DMS114 treated with DMSO at 0.1 percent for 48 hours (cell line): ENCODE measurements at regions not wholly inside any gene's neighbourhood (a gene's known extent, or its start where the extent isn't known, plus 50 kb on each side); places are given as distances from the start of the nearest gene placed in this dataset.

Experiments
- DNase-seq: peaks from one replicate; lab custom pipeline; 2025; ENCODE audit not compliant: unreplicated experiment; lab: John Stamatoyannopoulos, UW

GRCh38 chr11:90818196-90818745 lies 595.4 kb upstream of the CHORDC1 start:
- DNase-seq: no peak

DNA sequence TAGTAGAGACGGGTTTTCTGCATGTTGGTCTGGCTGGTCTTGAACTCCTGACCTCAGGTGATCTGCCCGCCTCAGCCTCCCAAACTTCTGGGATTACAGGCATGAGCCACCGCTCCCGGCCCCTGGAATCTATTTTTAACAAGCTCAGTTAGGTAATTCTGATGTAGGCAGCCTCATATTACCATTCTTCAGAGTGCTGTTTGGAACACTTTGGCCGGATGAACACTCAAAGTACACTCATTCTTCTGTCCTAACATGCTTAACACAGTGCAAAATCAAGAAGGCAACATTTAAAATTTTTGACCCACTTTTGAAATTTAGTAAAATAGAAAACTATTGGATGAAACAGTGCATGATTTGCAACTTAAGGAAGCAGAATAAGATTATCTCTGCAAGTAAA lies 586.7 kb upstream of the CHORDC1 start:
- no peak for DNase-seq

GRCh38 chr11:90805172-90805571 lies 582.3 kb upstream of the CHORDC1 start:
- DNase-seq: no peak

DNA sequence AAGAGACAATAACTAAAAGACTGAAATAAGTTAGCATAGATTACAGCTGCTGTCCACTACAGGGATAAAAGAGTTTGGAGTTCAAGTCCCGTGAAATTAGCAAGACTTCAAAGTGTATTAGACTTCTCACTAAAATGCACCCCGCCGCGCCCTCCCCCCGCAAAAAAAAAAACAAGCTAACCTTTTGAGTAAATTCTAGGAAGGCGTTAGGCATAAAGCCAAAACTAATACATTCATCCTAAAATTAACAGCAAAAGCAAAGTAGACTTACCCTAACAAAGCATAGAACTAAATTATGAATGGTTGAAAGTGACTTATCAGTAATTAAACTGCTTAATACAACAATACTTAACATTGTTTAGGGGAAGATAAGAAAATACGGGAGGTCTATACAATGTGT lies 581.0 kb upstream of the CHORDC1 start:
- DNase-seq: no peak

DNA sequence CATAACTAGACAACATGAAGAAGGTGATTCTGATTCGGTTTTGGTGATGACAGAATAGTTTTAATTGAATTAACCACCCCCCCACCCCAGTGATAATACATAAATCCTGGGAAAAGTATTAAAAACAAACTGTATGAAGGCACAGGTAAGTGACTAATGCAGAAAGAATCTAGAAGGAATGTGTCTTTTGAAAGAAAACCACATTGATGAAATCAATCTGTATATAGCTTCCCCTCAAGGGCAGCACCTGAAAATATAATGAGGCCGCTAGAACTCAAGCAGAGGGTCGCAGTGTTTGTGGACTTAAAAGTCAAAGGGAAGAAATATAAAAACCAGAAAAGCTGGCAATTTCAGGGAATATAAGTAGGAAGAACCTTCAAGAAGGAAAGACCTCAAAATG lies 580.5 kb upstream of the CHORDC1 start:
- DNase-seq: no peak

DNA sequence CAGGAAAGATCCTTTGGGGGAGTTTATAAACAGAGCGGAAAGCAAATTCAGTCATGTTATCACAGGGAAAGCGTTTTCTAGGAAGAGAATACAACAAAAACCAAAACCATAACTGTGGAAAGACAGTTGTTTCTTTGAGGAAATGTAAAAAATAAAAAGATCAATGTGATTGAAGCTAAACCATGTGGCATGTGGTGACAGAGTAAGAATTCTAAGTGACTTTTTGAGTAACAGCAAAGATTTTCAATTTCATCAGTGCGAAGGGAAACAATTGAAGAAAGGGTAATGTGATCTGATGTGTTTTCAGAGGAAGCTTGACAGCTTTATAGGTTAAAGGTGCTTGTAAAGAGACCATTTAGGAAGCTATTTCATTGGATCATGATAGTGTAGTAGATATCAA lies 575.9 kb upstream of the CHORDC1 start:
- no peak for DNase-seq

- no peak for DNase-seq
These were observed 572.9 kb upstream of the CHORDC1 start for GRCh38 chr11:90795746-90796145.

DNA sequence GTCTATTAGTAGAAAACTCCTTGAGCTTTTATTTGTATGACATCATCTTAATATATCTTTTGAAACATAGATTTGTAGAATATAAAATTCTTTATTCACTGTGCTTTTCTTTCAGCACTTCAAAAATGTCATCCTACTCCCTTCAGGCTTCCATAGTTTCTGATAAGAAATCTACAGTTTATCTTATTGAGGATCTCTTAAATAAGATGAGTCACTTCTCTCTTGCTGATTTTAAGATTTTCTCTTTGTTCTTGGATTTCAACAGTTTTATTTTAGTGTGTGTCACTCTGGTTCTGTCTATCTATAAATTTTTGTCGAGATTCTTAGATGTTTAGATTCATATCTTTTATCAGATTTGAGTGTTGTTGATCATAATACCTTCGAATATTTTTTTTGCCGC lies 566.1 kb upstream of the CHORDC1 start:
- no peak for DNase-seq

- no peak for DNase-seq
These were observed 561.5 kb upstream of the CHORDC1 start for GRCh38 chr11:90784241-90784814.

DNA sequence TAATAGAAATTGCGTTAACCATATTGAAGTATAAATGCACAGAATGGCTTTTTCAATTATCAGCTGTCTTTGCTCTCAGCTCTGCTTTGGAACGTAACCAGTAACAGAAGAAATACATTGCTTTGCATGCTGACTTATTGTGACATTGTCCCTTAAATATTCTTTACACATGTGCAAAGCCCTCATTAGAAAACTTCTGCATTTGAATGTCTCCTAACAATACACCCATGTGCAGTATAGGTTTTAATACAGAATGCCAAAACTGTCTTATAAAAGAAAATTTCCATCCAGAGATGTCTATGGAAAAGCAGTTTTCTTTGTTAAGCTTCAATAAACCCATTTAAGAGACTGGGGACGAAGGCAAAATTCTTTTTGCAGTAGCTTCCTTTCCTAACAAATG lies 560.3 kb upstream of the CHORDC1 start:
- DNase-seq: no peak

DNA sequence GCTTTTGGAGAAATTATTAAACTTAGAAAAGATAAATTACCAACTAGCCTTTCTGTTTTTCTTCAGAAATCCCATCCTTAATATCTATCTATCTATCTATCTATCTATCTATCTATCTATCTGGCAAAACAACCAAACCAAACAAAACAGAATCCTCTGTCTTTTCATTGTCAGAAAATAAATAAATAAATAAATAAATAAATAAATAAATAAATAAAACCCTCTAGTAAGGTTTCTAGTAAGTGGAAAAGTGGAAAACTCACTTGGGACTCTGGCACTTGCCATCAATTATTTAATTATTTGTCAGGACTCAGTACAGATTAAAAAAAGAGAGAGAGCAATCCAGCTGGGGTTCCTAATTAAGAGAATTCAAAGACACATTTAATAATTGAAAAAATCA lies 556.2 kb upstream of the CHORDC1 start:
- DNase-seq: no peak

DNA sequence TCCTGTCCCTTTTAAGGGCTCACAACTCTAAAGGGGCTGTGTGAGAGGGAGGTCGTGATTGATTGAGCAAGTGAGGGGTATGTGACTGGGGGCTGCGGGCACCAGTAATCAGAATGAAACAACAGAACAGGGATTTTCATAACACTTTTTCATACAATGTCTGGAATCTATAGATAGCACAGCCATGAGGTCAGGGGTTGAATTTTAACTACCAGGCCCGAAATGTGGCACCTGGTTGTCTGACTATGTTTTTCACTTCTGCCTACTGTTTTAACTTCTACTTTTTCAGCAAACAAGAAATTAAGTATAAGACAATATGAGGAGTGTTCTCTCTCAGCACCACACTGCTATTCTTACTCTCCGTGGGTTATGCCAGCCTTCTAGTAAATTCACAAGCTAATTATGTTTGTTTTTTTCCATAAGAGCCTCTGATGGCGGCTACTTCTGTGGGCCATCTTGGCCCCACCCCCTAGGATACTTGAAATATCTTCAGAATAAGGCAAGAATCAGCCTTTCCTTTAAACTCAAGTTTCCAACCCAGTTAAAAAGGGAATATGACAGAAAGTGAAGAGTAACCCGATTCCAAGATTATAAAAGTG lies 552.8 kb upstream of the CHORDC1 start:
- no peak for DNase-seq

- no peak for DNase-seq
These were observed 552.1 kb upstream of the CHORDC1 start for GRCh38 chr11:90774727-90775566.

DNA sequence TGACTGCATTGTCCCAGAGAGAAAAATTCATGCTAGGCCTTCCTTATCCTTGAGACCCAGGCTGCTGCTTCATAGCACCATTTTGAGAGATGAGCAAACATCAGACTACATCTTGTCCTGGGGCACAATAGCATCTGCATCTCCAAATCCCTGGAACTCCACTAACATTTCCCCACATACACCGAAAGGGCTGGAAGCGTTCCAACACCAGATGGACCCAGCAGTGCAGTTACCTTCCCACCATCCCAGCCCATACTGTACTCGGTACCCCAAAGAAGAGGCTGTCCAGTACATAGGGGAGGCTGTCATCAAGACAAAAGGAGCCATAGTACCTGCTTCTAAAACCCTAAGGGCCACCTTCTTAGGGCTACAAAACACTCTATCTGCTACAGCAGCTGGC lies 547.2 kb upstream of the CHORDC1 start:
- DNase-seq: no peak

DNA sequence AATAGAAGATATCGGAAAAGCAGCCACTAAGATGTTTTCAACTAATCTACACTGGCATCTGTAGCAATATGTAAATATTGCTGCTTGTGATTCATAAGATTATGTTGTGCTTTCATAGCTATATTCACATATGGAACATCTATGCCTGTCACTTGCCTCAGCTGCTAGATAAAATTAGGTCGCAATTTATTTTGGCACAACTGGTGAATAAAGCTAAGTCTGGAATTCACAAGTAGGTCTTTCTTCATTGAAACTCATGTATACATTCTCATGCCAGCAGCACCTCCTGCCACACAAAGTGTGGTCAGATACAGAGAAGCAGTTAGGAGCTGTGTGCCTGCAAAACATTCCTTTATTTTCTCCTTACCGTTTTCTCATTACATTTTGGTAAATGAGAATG lies 543.3 kb upstream of the CHORDC1 start:
- no peak for DNase-seq

DNA sequence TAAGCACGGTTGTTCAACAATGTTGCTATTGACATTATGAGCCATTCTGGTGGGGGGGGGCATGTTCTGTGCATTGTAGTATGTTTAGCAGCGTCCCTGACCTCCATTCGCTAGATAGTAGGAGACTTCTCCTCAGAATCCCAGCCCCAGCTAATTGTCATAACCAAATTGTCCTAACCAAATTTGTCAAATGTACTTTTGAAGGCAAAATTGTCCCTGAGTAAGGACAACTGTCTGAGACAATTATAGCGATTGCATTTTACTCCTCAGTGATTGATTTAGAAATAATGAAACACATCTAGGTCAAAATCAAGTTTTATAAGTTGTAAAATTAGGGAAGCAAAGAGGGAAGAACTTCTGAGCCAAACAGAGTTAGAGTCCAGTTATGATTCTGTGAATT lies 541.8 kb upstream of the CHORDC1 start:
- DNase-seq: no peak

DNA sequence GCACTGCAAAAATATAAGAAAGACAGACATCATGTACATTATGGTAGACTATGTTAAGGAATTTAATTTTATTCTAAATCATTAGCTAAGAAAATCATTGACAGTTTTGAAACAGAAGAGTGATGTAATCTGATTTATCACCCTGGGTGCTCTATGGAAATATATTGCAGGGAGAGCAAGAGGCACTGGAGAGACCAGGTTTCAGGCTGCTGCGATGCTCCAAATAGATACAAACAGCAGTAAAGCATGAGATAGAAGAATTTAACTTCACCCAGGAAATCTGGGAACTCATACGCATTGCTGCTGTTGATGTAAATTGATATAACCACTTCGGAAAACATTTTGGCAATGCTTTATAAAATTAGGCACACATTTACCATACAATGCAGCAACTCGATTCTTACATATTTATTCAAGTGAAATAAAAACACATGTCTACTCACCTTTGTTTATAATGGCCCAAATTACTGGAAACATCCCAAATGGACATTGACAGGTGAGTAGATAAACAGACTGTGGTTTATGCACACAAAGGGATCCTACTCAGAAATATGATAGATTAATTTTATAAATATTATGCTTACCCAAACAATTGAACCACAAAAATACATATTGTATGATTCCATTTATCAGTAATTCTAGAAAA lies 535.1 kb upstream of the CHORDC1 start:
- DNase-seq: no peak

- DNase-seq: no peak
These were observed 533.8 kb upstream of the CHORDC1 start for GRCh38 chr11:90756617-90757016.

DNA sequence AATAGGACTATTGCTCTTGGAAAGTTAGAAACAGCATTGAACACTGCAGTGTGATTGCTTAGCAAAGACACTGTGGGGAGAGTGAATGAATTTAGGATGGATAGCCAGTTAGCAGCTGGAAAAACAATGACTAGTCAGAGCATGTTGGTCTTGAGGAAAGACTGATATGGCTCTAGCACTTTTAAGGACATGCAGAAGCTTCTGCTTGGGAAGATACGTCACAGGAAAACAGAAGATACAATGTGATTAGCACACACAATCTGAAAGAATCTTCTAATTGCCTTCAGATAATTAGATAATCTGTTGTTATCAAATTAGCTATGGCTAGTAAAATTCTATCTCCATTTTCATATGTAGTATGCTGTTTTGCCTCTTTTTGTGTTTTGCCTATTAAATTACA lies 530.7 kb upstream of the CHORDC1 start:
- no peak for DNase-seq

- no peak for DNase-seq
These were observed 524.2 kb upstream of the CHORDC1 start for GRCh38 chr11:90747057-90747456.

DNA sequence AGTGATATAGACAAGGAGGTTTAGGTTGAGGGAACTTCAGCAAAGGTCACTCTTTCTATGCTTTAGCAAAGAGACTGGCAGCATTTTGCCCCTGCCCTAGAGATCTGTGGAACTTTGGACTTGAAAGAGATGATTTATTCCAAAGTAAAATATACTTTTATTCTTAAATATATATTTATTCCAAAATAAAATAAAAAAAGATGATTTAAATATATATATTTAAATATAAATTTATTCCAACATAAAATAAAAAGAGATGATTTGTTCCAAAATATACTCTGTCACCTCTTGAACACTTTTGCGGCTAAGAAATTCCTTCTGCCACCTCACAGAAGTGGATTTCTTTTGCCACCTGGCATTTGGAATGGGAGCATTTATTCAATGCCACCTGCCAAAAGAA lies 521.3 kb upstream of the CHORDC1 start:
- DNase-seq: no peak

GRCh38 chr11:90738799-90739198 lies 516.0 kb upstream of the CHORDC1 start:
- DNase-seq: no peak
